HEK293 (cell line): ENCODE measurements at regions not wholly inside any gene's neighbourhood (a gene's known extent, or its start where the extent isn't known, plus 50 kb on each side); places are given as distances from the start of the nearest gene placed in this dataset.

Experiments used
- CTCF ChIA-PET: fragments of 350-600 bp; formaldehyde crosslinking; extraction: SDS; loops from one replicate; lab custom pipeline; 2021; ENCODE audit warnings: antibody characterized with exemption; lab: Yijun Ruan, JAX
- POLR2A ChIA-PET: fragments of 300-600 bp; formaldehyde crosslinking; extraction: SDS; loops from one replicate; lab custom pipeline; 2020; ENCODE audit warnings: antibody characterized with exemption, inconsistent platforms; lab: Yijun Ruan, JAX
- H3K27ac ChIP-seq: fragments of 200-500 bp; sonication (Bioruptor generic); 2 replicates; pipeline ENCODE4 v1.5.1; 2014; ENCODE audit warnings: low read depth, low read length, control low read depth, inconsistent platforms; ENCODE audit errors: extremely low read depth
- H3K36me3 ChIP-seq, 2 experiments: fragments of 200-500 bp in 1 of 2; sonication (Bioruptor generic) in 1 of 2; 1 replicate in 1 of 2; 2 replicates in 1 of 2; pipeline ENCODE4 v1.5.1; 2014 to 2017; ENCODE audit warnings: inconsistent platforms in 2 of 2, low read length in 2 of 2; ENCODE audit not compliant: control insufficient read depth in 2 of 2, insufficient read depth in 1 of 2
- H3K4me1 ChIP-seq: fragments of 200-500 bp; sonication (Bioruptor generic); 2 replicates; pipeline ENCODE4 v1.5.1; 2014; ENCODE audit warnings: mild to moderate bottlenecking, low read length, inconsistent platforms; ENCODE audit not compliant: control insufficient read depth, insufficient read depth
- H3K4me3 ChIP-seq: 2 replicates; pipeline ENCODE4 v1.5.1; 2011; ENCODE audit warnings: low read depth, mild to moderate bottlenecking, control low read depth, low read length, moderate library complexity
- H3K9me3 ChIP-seq: fragments of 200-500 bp; sonication (Bioruptor generic); 2 replicates; pipeline ENCODE4 v1.5.1; 2014; ENCODE audit warnings: low read depth, low read length, inconsistent platforms; ENCODE audit not compliant: control insufficient read depth, insufficient read depth
- BCL11B ChIP-seq: fragments of 450-650 bp; formaldehyde crosslinking; IDR thresholded peaks from 2 replicates; pipeline ENCODE4 v1.5.1; 2016; ENCODE audit warnings: low read depth, missing biosample characterization, missing genetic modification characterization
- GLI2 ChIP-seq: fragments of 450-650 bp; formaldehyde crosslinking; IDR thresholded peaks from 2 replicates; pipeline ENCODE4; 2017; ENCODE audit warnings: missing biosample characterization, missing genetic modification characterization, low read depth, borderline replicate concordance
- PRDM1 ChIP-seq: fragments of 450-650 bp; formaldehyde crosslinking; IDR thresholded peaks from 2 replicates; pipeline ENCODE4; 2016; ENCODE audit warnings: missing biosample characterization, missing genetic modification characterization
- PRDM4 ChIP-seq: fragments of 450-650 bp; formaldehyde crosslinking; IDR thresholded peaks from 2 replicates; pipeline ENCODE4 v1.5.1; 2017; ENCODE audit warnings: missing biosample characterization, missing genetic modification characterization
- ZEB2 ChIP-seq: fragments of 450-650 bp; formaldehyde crosslinking; IDR thresholded peaks from 2 replicates; pipeline ENCODE4 v1.5.1; 2016; ENCODE audit warnings: missing biosample characterization, missing genetic modification characterization
- ZFHX2 ChIP-seq: fragments of 450-650 bp; formaldehyde crosslinking; conservative IDR thresholded peaks from 2 replicates; pipeline ENCODE4 v1.5.1; 2016; ENCODE audit warnings: missing biosample characterization, missing genetic modification characterization
- ZNF148 ChIP-seq: fragments of 450-650 bp; formaldehyde crosslinking; IDR thresholded peaks from 2 replicates; pipeline ENCODE4 v1.5.0; 2017; ENCODE audit warnings: missing biosample characterization, missing genetic modification characterization, borderline replicate concordance
- ZNF174 ChIP-seq: fragments of 450-650 bp; formaldehyde crosslinking; IDR thresholded peaks from 2 replicates; pipeline ENCODE4 v1.5.0; 2017; ENCODE audit warnings: missing biosample characterization, mild to moderate bottlenecking, missing genetic modification characterization
- ZNF221 ChIP-seq: fragments of 450-650 bp; formaldehyde crosslinking; IDR thresholded peaks from 2 replicates; pipeline ENCODE4 v1.5.1; 2017; ENCODE audit warnings: missing biosample characterization, missing genetic modification characterization, borderline replicate concordance
- ZNF239 ChIP-seq: fragments of 450-650 bp; formaldehyde crosslinking; IDR thresholded peaks from 2 replicates; pipeline ENCODE4 v1.5.1; 2016; ENCODE audit warnings: missing biosample characterization, missing genetic modification characterization
- ZNF280C ChIP-seq: fragments of 450-650 bp; formaldehyde crosslinking; IDR thresholded peaks from 2 replicates; pipeline ENCODE4 v1.5.1; 2016; ENCODE audit warnings: missing biosample characterization, missing genetic modification characterization
- ZNF302 ChIP-seq: fragments of 450-650 bp; formaldehyde crosslinking; IDR thresholded peaks from 2 replicates; pipeline ENCODE4 v1.5.1; 2016; ENCODE audit warnings: missing biosample characterization, missing genetic modification characterization, low read depth
- ZNF335 ChIP-seq: fragments of 450-650 bp; formaldehyde crosslinking; conservative IDR thresholded peaks from 2 replicates; pipeline ENCODE4 v1.5.1; 2016; ENCODE audit warnings: missing biosample characterization, missing genetic modification characterization
- ZNF362 ChIP-seq: fragments of 450-650 bp; formaldehyde crosslinking; IDR thresholded peaks from 2 replicates; pipeline ENCODE4 v1.5.1; 2016; ENCODE audit warnings: missing biosample characterization, missing genetic modification characterization
- ZNF521 ChIP-seq: fragments of 450-650 bp; formaldehyde crosslinking; IDR thresholded peaks from 2 replicates; pipeline ENCODE4 v1.5.1; 2017; ENCODE audit warnings: missing biosample characterization, mild to moderate bottlenecking, missing genetic modification characterization
- ZNF555 ChIP-seq: fragments of 450-650 bp; formaldehyde crosslinking; conservative IDR thresholded peaks from 2 replicates; pipeline ENCODE4 v1.5.1; 2017; ENCODE audit warnings: missing biosample characterization, mild to moderate bottlenecking, missing genetic modification characterization, inconsistent platforms
- ZNF558 ChIP-seq: fragments of 450-650 bp; formaldehyde crosslinking; IDR thresholded peaks from 2 replicates; pipeline ENCODE4 v1.5.1; 2016; ENCODE audit warnings: missing biosample characterization, missing genetic modification characterization
- ZNF596 ChIP-seq: fragments of 450-650 bp; IDR thresholded peaks from 2 replicates; pipeline ENCODE4 v1.5.0; 2018; ENCODE audit warnings: missing biosample characterization, mild to moderate bottlenecking, missing genetic modification characterization, moderate library complexity
- ZNF768 ChIP-seq: fragments of 450-650 bp; formaldehyde crosslinking; IDR thresholded peaks from 2 replicates; pipeline ENCODE4 v1.5.1; 2018; ENCODE audit warnings: missing biosample characterization, mild to moderate bottlenecking, missing genetic modification characterization

GRCh38 chr17:65444049-65444448 lies 117.4 kb downstream of the AXIN2 start:
- no peaks in the 10 kb centered on the region for H3K36me3 ChIP-seq
- TF ChIP-seq GLI2 (tag by site-specific recombination) (no peak), ZNF521 (tag by site-specific recombination) (no peak), ZNF768 (tag by site-specific recombination) (no peak), ZNF596 (tag by site-specific recombination) (no peak), ZNF148 (tag by site-specific recombination) (no peak), ZFHX2 (no peak), ZNF221 (tag by site-specific recombination) (no peak), ZNF558 (no peak), ZNF362 (tag by site-specific recombination) (no peak), PRDM1 (no peak), PRDM4 (tag by site-specific recombination) (no peak), ZEB2 (no peak), BCL11B (tag by site-specific recombination) (no peak), ZNF335 (no peak), ZNF239 (tag by site-specific recombination) (no peak), ZNF302 (tag by site-specific recombination) (no peak), ZNF280C (tag by site-specific recombination) (no peak), ZNF555 (tag by site-specific recombination) (no peak)
- TF ChIP-seq, all 188 proteins: peak for 0
- no peak overlapping the region for H3K27ac ChIP-seq
- ChIA-PET POLR2A (no interaction called here), CTCF (no interaction called here)
- no peaks in the 10 kb centered on the region for H3K4me1 ChIP-seq
- H3K4me3 ChIP-seq, result no peak overlapping the region
- H3K9me3 ChIP-seq, result no peaks in the 10 kb centered on the region

- POLR2A ChIA-PET, result no interaction called here
Observed at GRCh38 chr17:65442691-65443090, 118.8 kb downstream of the AXIN2 start.

More at GRCh38 chr17:65442691-65443090, 118.8 kb downstream of the AXIN2 start:
- Histone ChIP-seq H3K27ac (no peak overlapping the region), H3K36me3 (no peaks in the 10 kb centered on the region), H3K4me3 (no peak overlapping the region), H3K4me1 (no peaks in the 10 kb centered on the region), H3K9me3 (no peaks in the 10 kb centered on the region)
- CTCF ChIA-PET, result interaction anchor here (0.6 kb wide), 1 partner anchor 148 kb away, joined by 4 read pairs; no protein-coding TSS in a partner anchor
- TF ChIP-seq PRDM1 (no peak), ZNF174 (no peak), ZNF521 (tag by site-specific recombination) (no peak)
- TF ChIP-seq, all 188 proteins: peak for 0
